Kidney (tissue), 13 donors: ENCODE measurements at regions not wholly inside any gene's neighbourhood (a gene's known extent, or its start where the extent isn't known, plus 50 kb on each side); places are given as distances from the start of the nearest gene placed in this dataset.

Experiments used
- DNase-seq, 5 donors: peaks; one replicate each; pipeline ENCODE4 v3.0.0-alpha.2; 2013 to 2020
- FAIRE-seq: peaks from 2 replicates; lab custom pipeline; 2012; peaks lifted over from hg19 to GRCh38; lab: Jason Lieb, UNC
- H3K27ac ChIP-seq, 2 donors: one replicate each; pipeline ENCODE4 v1.7.0; 2013; ENCODE audit warnings: low read depth in 2 of 2, low read length in 2 of 2, inconsistent platforms in 1 of 2
- H3K27me3 ChIP-seq: one replicate; pipeline ENCODE4 v1.7.1; 2013; ENCODE audit warnings: low read length, inconsistent platforms; ENCODE audit not compliant: control insufficient read depth, insufficient read depth
- H3K36me3 ChIP-seq, 3 donors: one replicate each; pipeline versions ENCODE4 v1.7.0 to v1.7.1; 2013; ENCODE audit warnings: low read length in 3 of 3, control low read depth in 1 of 3, inconsistent platforms in 1 of 3; ENCODE audit not compliant: insufficient read depth in 3 of 3, control insufficient read depth in 2 of 3
- H3K4me1 ChIP-seq, 3 donors: one replicate each; pipeline versions ENCODE4 v1.7.0 to v1.7.1; 2013; ENCODE audit warnings: low read length in 3 of 3, inconsistent platforms in 1 of 3, low read depth in 1 of 3; ENCODE audit not compliant: control insufficient read depth in 2 of 3, insufficient read depth in 2 of 3
- H3K4me3 ChIP-seq, 3 donors: one replicate each; pipeline versions ENCODE4 v1.7.0 to v1.8.1; 2013; ENCODE audit warnings: low read length in 3 of 3, control low read depth in 1 of 3, inconsistent platforms in 1 of 3
- H3K9ac ChIP-seq, 3 donors: one replicate each; pipeline versions ENCODE4 v1.7.0 to v1.7.1; 2013; ENCODE audit warnings: low read length in 3 of 3, control low read depth in 1 of 3, inconsistent platforms in 1 of 3
- H3K9me3 ChIP-seq, 3 donors: one replicate each; pipeline versions ENCODE4 v1.7.0 to v1.7.1; 2013; ENCODE audit warnings: low read length in 3 of 3, control low read depth in 1 of 3, inconsistent platforms in 1 of 3; ENCODE audit not compliant: control insufficient read depth in 2 of 3, insufficient read depth in 1 of 3
- CTCF ChIP-seq: IDR thresholded peaks from 3 replicates; pipeline ENCODE4 v1.5.1; 2012; ENCODE audit warnings: mild to moderate bottlenecking, moderate library complexity, borderline replicate concordance; ENCODE audit not compliant: insufficient read depth; ENCODE audit errors: extremely low read depth
- intact Hi-C: fragments of 100-400 bp; cut with DNase I; formaldehyde crosslinking; loops from one replicate; pipeline ENCODE4 v1.11.1; 2022
- donor health status: control.
- donor health status: control.
- donor health status: control.
- donor health status: control.
- donor health status: control.
- donor health status: DM: yes; HTN: yes; CAD: no.
- donor health status: Normal renal cell carcinoma (clear cell type).

- DNase-seq, result no peak
- no peaks in the 10 kb centered on the region for H3K36me3 ChIP-seq
- no peak overlapping the region for H3K9ac ChIP-seq
- FAIRE-seq, result no peak
- TF ChIP-seq CTCF, result no peak
- H3K4me3 ChIP-seq, result no peak overlapping the region
- H3K4me1 ChIP-seq, result no peaks in the 10 kb centered on the region
- no peak overlapping the region for H3K27ac ChIP-seq
- no peaks in the 10 kb centered on the region for H3K9me3 ChIP-seq
- intact Hi-C loops, result no loop called here
- H3K27me3 ChIP-seq, result no peaks in the 10 kb centered on the region
These were observed 217.5 kb downstream of the RAP2B start for GRCh38 chr3:153379516-153379915.

- Histone ChIP-seq H3K4me3 (no peak overlapping the region), H3K9me3 (no peaks in the 10 kb centered on the region), H3K9ac (no peak overlapping the region), H3K27ac (no peak overlapping the region), H3K36me3 (no peaks in the 10 kb centered on the region), H3K4me1 (no peaks in the 10 kb centered on the region), H3K27me3 (no peaks in the 10 kb centered on the region)
- intact Hi-C loops, result no loop called here
- no peak for TF ChIP-seq CTCF
- FAIRE-seq (no peak), DNase-seq (no peak)
These were observed 223.3 kb downstream of the RAP2B start for GRCh38 chr3:153385343-153385742.

GRCh38 chr3:153392363-153392762 is 230.3 kb downstream of the RAP2B start:
- no peak for DNase-seq
- Histone ChIP-seq H3K9ac (no peak overlapping the region), H3K36me3 (no peaks in the 10 kb centered on the region), H3K9me3 (peaks cover 0 to 5% (median 0%) of the 10 kb centered on the region in 3 donors), H3K4me3 (no peak overlapping the region), H3K27me3 (no peaks in the 10 kb centered on the region), H3K4me1 (no peaks in the 10 kb centered on the region), H3K27ac (no peak overlapping the region)
- intact Hi-C loops, result no loop called here
- TF ChIP-seq CTCF, result no peak
- no peak for FAIRE-seq

- Histone ChIP-seq H3K27ac (no peak overlapping the region), H3K4me3 (no peak overlapping the region), H3K9me3 (peaks cover 0 to 5% (median 0%) of the 10 kb centered on the region in 3 donors), H3K9ac (no peak overlapping the region), H3K27me3 (no peaks in the 10 kb centered on the region), H3K36me3 (no peaks in the 10 kb centered on the region), H3K4me1 (no peaks in the 10 kb centered on the region)
- DNase-seq (no peak), FAIRE-seq (no peak)
- no peak for TF ChIP-seq CTCF
- intact Hi-C loops, result no loop called here
These were observed 232.0 kb downstream of the RAP2B start for GRCh38 chr3:153394017-153394416.
